ENCODE measurements at regions not wholly inside any gene's neighbourhood (a gene's known extent, or its start where the extent isn't known, plus 50 kb on each side); places are given as distances from the start of the nearest gene placed in this dataset.
A peak's percentile ranks its signal among the peaks of the same experiment; 100 is the strongest.

GRCh38 chr13:109397285-109397684 lies 389.1 kb downstream of the IRS2 start:
- WGBS, 5 donors: 59 to 87% (median 68%) methylated on average over 3 of the region's 3 CpGs
- peaks cover 0 to 4% (median 0%) of the 10 kb centered on the region in 6 donors for H3K4me1 ChIP-seq
- intact Hi-C loops (cut with DNase I; ENCODE audit: low total_unique reads): no loop called here
- H3K36me3 ChIP-seq: no peaks in the 10 kb centered on the region
- H3K9me3 ChIP-seq: no peaks in the 10 kb centered on the region
- no peaks in the 10 kb centered on the region for H3K27me3 ChIP-seq (replicated peaks in 1 of 7)
- peak overlapping the region in 3 of 8 donors; percentile 57 to 90 (median 78) for H3K27ac ChIP-seq
- no peak overlapping the region for H3K4me3 ChIP-seq
- no peak for TF ChIP-seq POLR2A (IDR thresholded peaks at IDR 0.05)
- TF ChIP-seq, protein P1, sequence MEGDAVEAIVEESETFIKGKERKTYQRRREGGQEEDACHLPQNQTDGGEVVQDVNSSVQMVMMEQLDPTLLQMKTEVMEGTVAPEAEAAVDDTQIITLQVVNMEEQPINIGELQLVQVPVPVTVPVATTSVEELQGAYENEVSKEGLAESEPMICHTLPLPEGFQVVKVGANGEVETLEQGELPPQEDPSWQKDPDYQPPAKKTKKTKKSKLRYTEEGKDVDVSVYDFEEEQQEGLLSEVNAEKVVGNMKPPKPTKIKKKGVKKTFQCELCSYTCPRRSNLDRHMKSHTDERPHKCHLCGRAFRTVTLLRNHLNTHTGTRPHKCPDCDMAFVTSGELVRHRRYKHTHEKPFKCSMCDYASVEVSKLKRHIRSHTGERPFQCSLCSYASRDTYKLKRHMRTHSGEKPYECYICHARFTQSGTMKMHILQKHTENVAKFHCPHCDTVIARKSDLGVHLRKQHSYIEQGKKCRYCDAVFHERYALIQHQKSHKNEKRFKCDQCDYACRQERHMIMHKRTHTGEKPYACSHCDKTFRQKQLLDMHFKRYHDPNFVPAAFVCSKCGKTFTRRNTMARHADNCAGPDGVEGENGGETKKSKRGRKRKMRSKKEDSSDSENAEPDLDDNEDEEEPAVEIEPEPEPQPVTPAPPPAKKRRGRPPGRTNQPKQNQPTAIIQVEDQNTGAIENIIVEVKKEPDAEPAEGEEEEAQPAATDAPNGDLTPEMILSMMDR (IDR thresholded peaks at IDR 0.05 in 8 of 11, conservative IDR thresholded peaks at IDR 0.05 in 3 of 11): no peak
- TF ChIP-seq POLR2AphosphoS5 (IDR thresholded peaks at IDR 0.05): no peak
- no peak for DNase-seq

DNA sequence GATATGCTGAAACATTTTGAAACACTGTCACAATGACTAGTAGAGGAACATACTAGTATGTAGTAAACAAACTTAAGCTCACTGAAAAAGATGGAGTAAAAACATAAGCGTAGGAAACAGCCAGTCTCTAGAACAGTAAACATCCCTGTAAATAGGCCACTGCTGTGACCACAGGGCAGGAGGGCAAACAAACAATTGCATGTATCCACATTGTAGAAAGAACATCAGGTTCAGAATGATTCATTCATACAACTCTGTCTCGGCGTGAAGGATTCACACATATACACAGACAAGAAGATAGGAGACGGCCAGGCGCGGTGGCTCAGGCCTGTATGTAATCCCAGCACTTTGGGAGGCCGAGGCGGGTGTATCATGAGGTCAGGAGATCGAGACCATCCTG lies 390.1 kb downstream of the IRS2 start:
- TF ChIP-seq, protein P1 (IDR thresholded peaks at IDR 0.05 in 8 of 11, conservative IDR thresholded peaks at IDR 0.05 in 3 of 11): no peak
- no peak for TF ChIP-seq POLR2AphosphoS5 (IDR thresholded peaks at IDR 0.05)
- no peak for TF ChIP-seq POLR2A (IDR thresholded peaks at IDR 0.05)
- H3K9me3 ChIP-seq: no peaks in the 10 kb centered on the region
- peak overlapping the region in 2 of 8 donors; percentile 78 to 90 for H3K27ac ChIP-seq
- H3K4me3 ChIP-seq: no peak overlapping the region
- no peaks in the 10 kb centered on the region for H3K27me3 ChIP-seq (replicated peaks in 1 of 7)
- DNase-seq: no peak
- peaks cover 0 to 4% (median 0%) of the 10 kb centered on the region in 6 donors for H3K4me1 ChIP-seq
- intact Hi-C loops (cut with DNase I; ENCODE audit: low total_unique reads): no loop called here
- 86 to 93% (median 89%) methylated on average over 9 of the region's 9 CpGs for WGBS, 5 donors
- no peaks in the 10 kb centered on the region for H3K36me3 ChIP-seq

- Histone ChIP-seq H3K4me3 (no peak overlapping the region), H3K9me3 (no peaks in the 10 kb centered on the region), H3K36me3 (no peaks in the 10 kb centered on the region), H3K27me3 (replicated peaks in 1 of 7) (no peaks in the 10 kb centered on the region), H3K4me1 (peaks cover 0 to 4% (median 0%) of the 10 kb centered on the region in 6 donors), H3K27ac (peak overlapping the region in 1 of 8 donors; percentile 90)
- no peak for DNase-seq
- 65 to 86% (median 78%) methylated on average over 5 of the region's 5 CpGs for WGBS, 5 donors
- intact Hi-C loops (cut with DNase I; ENCODE audit: low total_unique reads): no loop called here
- TF ChIP-seq, protein P1 (IDR thresholded peaks at IDR 0.05 in 8 of 11, conservative IDR thresholded peaks at IDR 0.05 in 3 of 11): no peak
- TF ChIP-seq POLR2AphosphoS5 (IDR thresholded peaks at IDR 0.05) (no peak), POLR2A (IDR thresholded peaks at IDR 0.05) (no peak)
Observed at GRCh38 chr13:109395014-109395413, 391.4 kb downstream of the IRS2 start.

DNA sequence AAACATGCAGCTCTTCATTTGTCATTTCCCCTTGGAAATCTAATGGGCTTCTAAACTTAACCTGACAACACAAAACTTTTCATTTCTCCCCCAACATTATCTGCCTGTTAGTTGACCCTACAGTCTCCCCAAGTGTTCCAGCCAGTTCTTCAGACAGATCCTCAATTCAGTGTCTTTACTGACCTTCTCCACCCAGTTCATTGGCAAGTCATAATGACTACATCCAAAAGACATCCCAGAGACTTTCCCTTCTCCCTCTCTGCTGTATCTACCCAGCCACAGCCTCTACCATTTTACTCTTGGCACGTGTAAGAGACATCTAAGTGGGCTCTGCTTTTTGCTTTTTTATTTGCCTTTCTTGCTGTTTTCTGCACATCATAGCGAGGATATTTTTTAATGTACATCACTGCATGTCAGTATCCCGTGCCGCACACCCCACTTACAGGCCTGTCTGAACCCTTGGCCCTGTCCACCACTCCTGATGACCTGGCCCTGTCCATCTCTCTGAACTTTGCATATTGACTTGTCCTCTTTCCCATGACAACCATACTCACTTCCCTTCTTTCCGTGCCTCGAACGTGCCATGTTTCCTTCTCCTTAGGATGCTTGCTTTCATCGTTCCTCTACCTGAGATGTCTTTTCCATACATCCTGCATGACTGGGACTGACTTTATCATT lies 391.9 kb downstream of the IRS2 start:
- Histone ChIP-seq H3K4me3 (no peak overlapping the region), H3K27ac (peak overlapping the region in 2 of 8 donors; percentile 68 to 90), H3K4me1 (peaks cover 0 to 4% (median 0%) of the 10 kb centered on the region in 6 donors), H3K9me3 (no peaks in the 10 kb centered on the region), H3K27me3 (replicated peaks in 1 of 7) (no peaks in the 10 kb centered on the region), H3K36me3 (no peaks in the 10 kb centered on the region)
- no peak for DNase-seq
- intact Hi-C loops (cut with DNase I; ENCODE audit: low total_unique reads): no loop called here
- TF ChIP-seq, protein P1 (IDR thresholded peaks at IDR 0.05 in 8 of 11, conservative IDR thresholded peaks at IDR 0.05 in 3 of 11): no peak
- TF ChIP-seq POLR2A (IDR thresholded peaks at IDR 0.05): no peak
- no peak for TF ChIP-seq POLR2AphosphoS5 (IDR thresholded peaks at IDR 0.05)
- 71 to 87% (median 77%) methylated on average over 8 of the region's 8 CpGs for WGBS, 5 donors

All from spleen (tissue), 11 donors.